ENCODE measurements at regions not wholly inside any gene's neighbourhood (a gene's known extent, or its start where the extent isn't known, plus 50 kb on each side); places are given as distances from the start of the nearest gene placed in this dataset.

DNA sequence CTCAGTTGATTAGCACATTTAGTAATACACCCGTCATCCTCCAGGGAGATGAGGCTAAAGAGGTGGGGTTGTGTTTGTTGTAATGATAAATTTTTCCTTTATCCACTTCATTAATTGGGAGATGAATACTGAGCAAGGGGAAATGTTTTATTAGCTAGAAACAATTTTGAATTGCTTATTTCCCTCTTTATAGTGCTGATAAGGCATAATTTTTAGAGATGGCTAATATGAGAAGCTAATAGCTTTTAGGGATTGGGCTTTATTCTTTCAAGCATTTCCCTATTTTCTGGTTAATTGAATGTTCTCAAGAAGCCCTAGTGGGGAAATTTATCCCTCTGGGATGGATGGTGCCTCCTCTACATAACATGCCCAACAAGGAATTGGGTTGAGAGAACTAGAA lies 365.2 kb upstream of the IGFBP7 start:
- TF ChIP-seq, protein P1, sequence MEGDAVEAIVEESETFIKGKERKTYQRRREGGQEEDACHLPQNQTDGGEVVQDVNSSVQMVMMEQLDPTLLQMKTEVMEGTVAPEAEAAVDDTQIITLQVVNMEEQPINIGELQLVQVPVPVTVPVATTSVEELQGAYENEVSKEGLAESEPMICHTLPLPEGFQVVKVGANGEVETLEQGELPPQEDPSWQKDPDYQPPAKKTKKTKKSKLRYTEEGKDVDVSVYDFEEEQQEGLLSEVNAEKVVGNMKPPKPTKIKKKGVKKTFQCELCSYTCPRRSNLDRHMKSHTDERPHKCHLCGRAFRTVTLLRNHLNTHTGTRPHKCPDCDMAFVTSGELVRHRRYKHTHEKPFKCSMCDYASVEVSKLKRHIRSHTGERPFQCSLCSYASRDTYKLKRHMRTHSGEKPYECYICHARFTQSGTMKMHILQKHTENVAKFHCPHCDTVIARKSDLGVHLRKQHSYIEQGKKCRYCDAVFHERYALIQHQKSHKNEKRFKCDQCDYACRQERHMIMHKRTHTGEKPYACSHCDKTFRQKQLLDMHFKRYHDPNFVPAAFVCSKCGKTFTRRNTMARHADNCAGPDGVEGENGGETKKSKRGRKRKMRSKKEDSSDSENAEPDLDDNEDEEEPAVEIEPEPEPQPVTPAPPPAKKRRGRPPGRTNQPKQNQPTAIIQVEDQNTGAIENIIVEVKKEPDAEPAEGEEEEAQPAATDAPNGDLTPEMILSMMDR (conservative IDR thresholded peaks at IDR 0.05), result no peak
- TF ChIP-seq ZFX (IDR thresholded peaks at IDR 0.05), result no peak
